ENCODE measurements at regions not wholly inside any gene's neighbourhood (a gene's known extent, or its start where the extent isn't known, plus 50 kb on each side); places are given as distances from the start of the nearest gene placed in this dataset.

DNA sequence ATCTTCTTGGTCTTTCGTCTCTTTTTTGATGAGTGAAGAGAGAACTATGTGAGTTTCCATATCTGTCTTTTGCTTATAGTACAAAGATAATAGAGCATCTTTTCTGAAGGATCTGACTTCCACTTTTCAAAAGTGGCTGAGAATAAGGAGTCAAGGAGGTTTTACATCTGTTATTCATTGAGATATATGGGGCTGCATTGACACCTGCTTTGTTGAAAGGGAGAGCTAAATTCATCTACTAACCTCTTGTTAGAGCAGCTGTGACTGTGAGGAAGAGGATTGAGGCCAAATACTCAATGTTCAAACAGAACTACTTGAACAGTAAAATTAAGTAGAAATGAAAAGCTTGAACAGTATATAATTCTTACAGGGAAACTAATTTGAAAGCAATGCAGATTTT is 130.2 kb upstream of the ATP2B1 start:
- H3K27ac ChIP-seq (ENCODE audit: low read depth, low read length), result no peak overlapping the region

DNA sequence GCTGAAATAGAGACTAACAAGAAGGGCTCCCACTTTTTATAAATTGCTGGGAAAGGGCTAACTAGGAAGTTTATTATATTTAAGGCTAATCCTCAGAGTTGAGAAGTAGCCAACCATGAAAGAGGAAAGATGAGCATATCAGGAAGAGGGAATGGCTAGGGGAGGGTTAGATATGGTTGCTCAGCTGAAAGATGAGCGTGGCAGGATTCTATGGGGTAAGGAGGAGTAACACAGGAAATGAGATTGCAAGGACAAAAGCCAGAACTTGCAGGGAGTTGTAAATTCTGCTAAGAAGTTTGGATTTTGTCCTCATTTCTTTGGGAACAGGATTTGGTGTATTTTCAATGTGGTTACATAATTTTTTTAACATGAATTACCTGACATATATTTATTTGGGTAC is 127.4 kb upstream of the ATP2B1 start:
- H3K4me1 ChIP-seq (ENCODE audit: control insufficient read depth, insufficient read depth, low read length), result no peaks in the 10 kb centered on the region
- no peak overlapping the region for H3K4me3 ChIP-seq (ENCODE audit: low read length)
- H3K9ac ChIP-seq (ENCODE audit: low read length), result no peak overlapping the region
- no peaks in the 10 kb centered on the region for H3K36me3 ChIP-seq (ENCODE audit: control insufficient read depth, insufficient read depth, low read length)
- no peak overlapping the region for H3K27ac ChIP-seq (ENCODE audit: low read depth, low read length)
- no peaks in the 10 kb centered on the region for H3K27me3 ChIP-seq (ENCODE audit: control insufficient read depth, insufficient read depth, low read length)

More for the DNA sequence above, 130.2 kb upstream of the ATP2B1 start:
- no peaks in the 10 kb centered on the region for H3K27me3 ChIP-seq (ENCODE audit: control insufficient read depth, insufficient read depth, low read length)
- H3K4me3 ChIP-seq (ENCODE audit: low read length), result no peak overlapping the region
- H3K4me1 ChIP-seq (ENCODE audit: control insufficient read depth, insufficient read depth, low read length), result no peaks in the 10 kb centered on the region
- H3K36me3 ChIP-seq (ENCODE audit: control insufficient read depth, insufficient read depth, low read length), result no peaks in the 10 kb centered on the region
- no peak overlapping the region for H3K9ac ChIP-seq (ENCODE audit: low read length)

DNA sequence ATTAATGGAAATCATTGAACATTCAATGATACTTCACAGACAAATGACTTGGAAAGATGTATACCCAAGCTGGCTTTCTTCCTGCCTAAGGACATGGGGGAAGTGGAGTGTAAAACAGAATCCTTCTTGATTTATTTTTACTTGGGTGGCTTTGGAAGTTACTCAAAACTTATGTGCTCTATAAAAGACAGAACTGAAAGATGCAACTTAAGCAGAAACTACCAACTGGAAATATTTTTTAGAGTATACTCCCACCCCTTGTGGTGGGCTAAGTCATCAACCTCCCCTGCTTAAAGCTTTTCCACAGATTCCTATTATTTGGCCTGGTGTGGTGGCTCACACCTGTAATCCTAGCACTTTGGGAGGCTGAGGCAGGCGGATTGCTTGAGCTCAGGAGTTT is 126.0 kb upstream of the ATP2B1 start:
- Histone ChIP-seq H3K4me3 (ENCODE audit: low read length) (no peak overlapping the region), H3K9ac (ENCODE audit: low read length) (no peak overlapping the region), H3K27me3 (ENCODE audit: control insufficient read depth, insufficient read depth, low read length) (no peaks in the 10 kb centered on the region), H3K4me1 (ENCODE audit: control insufficient read depth, insufficient read depth, low read length) (no peaks in the 10 kb centered on the region), H3K27ac (ENCODE audit: low read depth, low read length) (no peak overlapping the region), H3K36me3 (ENCODE audit: control insufficient read depth, insufficient read depth, low read length) (no peaks in the 10 kb centered on the region)

DNA sequence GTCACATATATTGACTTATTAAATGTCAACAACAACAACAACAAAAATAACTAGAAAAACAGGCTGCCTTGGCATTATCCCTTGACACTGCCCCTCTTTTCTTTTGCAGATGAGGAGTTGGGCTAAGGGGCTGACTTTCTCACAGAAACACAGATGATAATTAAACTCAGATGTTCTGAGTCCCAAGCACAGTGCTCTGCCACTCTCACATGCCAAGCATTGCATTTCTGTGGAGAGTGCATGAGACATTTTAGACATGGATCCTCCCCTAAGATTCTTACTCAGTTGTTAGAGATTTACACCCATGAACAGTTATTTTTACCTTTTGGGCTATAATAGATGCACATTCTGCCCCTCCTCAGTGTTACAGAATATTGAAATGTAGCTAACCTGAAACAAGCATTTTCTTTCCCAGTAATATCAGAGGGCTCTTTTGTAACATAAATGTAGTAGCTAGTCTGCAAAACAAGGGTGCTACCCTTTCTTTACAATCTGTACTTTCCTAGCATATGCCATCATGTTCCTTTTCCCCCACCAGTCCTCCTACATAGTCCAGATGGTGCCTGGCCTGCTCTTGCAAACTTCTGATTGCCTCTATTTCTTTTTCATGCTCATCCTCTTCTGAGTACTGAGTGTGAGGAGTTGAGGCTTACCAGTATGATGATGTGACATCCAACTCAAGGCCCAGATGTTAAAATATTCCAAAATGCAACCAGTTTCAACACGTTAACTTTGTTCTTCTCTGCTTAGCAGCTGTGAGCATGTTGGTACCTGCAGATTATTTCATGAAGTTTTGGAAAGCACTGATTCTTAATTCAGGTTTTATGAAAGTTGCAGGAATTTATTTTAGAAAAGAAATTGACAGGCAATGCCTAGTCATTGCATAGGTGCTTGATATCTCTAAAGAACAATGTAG is 125.0 kb upstream of the ATP2B1 start:
- Histone ChIP-seq H3K27ac (ENCODE audit: low read depth, low read length) (no peak overlapping the region), H3K36me3 (ENCODE audit: control insufficient read depth, insufficient read depth, low read length) (no peaks in the 10 kb centered on the region), H3K4me1 (ENCODE audit: control insufficient read depth, insufficient read depth, low read length) (no peaks in the 10 kb centered on the region), H3K27me3 (ENCODE audit: control insufficient read depth, insufficient read depth, low read length) (no peaks in the 10 kb centered on the region), H3K4me3 (ENCODE audit: low read length) (no peak overlapping the region), H3K9ac (ENCODE audit: low read length) (no peak overlapping the region)

DNA sequence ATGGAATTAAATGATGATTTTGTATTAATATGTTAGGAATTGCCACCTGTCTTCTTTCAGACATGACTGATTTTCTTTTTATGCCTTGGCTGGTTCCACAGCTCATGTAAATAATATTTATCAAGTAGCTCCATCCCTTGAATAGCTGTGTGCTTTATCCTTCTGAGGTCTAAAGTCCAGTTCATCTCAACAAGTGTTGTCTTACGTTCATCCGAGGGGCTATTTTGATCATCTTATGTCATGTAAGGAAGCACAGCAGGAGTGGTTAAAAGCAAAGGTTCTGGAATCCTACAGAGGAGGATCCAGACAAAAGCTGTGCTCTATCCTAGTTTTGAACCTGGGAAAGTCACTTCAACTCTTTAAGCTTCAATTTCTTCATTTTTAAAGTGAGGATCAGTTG is 123.7 kb upstream of the ATP2B1 start:
- no peak overlapping the region for H3K27ac ChIP-seq (ENCODE audit: low read depth, low read length)
- H3K4me1 ChIP-seq (ENCODE audit: control insufficient read depth, insufficient read depth, low read length), result no peaks in the 10 kb centered on the region
- no peak overlapping the region for H3K9ac ChIP-seq (ENCODE audit: low read length)
- H3K27me3 ChIP-seq (ENCODE audit: control insufficient read depth, insufficient read depth, low read length), result no peaks in the 10 kb centered on the region
- H3K36me3 ChIP-seq (ENCODE audit: control insufficient read depth, insufficient read depth, low read length), result no peaks in the 10 kb centered on the region
- no peak overlapping the region for H3K4me3 ChIP-seq (ENCODE audit: low read length)

DNA sequence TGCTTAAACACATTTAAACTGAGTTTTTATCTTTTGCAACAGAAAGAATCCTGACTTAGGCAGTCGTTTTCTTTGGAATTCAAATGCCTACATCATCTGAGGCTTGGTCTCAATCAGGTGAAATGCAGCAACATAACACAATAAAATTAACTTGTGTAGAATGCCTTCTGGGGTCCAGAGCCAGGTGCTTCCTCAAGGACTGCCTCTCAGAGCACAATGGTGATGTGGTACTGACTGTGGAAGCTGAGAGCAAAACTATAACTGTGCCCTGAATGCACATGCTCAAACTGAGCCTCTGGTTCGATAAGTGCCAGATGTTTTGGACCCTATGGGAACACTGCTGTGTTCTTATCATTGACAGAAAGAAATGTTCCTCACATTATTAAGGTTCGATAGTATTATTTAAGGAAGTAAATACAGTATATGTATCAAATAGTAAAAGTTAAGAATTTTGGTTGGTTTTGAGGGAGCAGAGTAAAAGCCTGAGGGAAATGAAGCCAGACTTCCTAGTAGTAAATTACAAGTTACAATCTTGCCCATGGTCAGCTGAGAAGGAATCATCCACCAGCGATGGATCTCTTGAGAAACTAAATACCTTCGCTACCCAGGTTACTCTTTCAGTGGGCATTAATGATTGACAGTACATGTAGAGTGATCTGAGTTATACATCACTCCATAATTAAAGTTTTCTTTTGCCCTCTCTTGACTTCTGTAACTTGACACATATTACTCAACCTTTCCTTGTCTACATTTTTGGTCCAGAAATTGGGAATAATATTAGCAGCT is 122.9 kb upstream of the ATP2B1 start:
- no peaks in the 10 kb centered on the region for H3K27me3 ChIP-seq (ENCODE audit: control insufficient read depth, insufficient read depth, low read length)
- H3K36me3 ChIP-seq (ENCODE audit: control insufficient read depth, insufficient read depth, low read length), result no peaks in the 10 kb centered on the region
- H3K27ac ChIP-seq (ENCODE audit: low read depth, low read length), result no peak overlapping the region
- no peak overlapping the region for H3K4me3 ChIP-seq (ENCODE audit: low read length)
- H3K9ac ChIP-seq (ENCODE audit: low read length), result no peak overlapping the region
- no peaks in the 10 kb centered on the region for H3K4me1 ChIP-seq (ENCODE audit: control insufficient read depth, insufficient read depth, low read length)

DNA sequence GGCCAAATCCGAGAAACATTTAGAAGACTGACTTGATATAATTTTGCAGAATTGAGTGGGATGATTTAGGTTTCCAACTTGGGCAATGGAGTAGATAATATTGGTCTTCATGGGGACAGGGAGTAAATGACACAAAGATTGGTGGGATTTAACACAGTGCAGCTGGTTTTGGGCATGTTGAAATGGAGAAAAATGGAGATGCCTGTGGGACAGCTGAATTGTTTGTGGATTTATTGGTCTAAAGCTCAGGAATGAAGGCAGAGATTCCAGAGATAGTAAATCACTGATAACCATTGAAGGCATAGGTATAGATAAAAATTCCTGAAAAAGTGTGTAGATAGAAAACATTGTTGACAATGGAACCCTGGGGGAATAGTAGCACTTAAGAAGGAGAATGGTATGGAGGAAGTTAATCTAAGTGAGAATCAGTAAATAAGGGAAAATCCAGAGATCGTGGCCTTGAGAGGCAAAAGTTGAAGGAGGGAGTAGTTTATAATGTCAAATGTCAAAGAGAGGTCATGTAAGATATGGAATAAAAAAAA is 120.9 kb upstream of the ATP2B1 start:
- Histone ChIP-seq H3K27ac (ENCODE audit: low read depth, low read length) (no peak overlapping the region), H3K4me3 (ENCODE audit: low read length) (no peak overlapping the region), H3K4me1 (ENCODE audit: control insufficient read depth, insufficient read depth, low read length) (no peaks in the 10 kb centered on the region), H3K36me3 (ENCODE audit: control insufficient read depth, insufficient read depth, low read length) (no peaks in the 10 kb centered on the region), H3K9ac (ENCODE audit: low read length) (no peak overlapping the region), H3K27me3 (ENCODE audit: control insufficient read depth, insufficient read depth, low read length) (no peaks in the 10 kb centered on the region)

DNA sequence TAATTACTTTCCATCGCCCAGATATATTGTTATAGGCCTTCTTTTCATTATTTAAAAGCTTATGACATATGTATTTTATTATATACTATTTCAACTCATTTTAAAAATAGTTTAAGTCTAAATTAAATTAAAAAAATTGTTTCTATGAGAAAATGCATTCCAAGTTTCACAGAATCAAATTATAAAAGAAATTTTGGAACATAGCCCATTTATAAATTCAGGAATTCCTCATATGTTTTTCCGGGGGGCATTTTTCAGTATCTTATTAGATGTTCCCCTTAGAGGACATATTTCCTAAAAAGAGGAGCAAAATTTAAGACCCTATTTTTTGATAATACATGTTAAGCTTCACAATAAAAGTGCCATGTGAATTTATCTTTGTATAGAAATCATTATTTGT is 119.9 kb upstream of the ATP2B1 start:
- H3K9ac ChIP-seq (ENCODE audit: low read length), result no peak overlapping the region
- H3K27me3 ChIP-seq (ENCODE audit: control insufficient read depth, insufficient read depth, low read length), result no peaks in the 10 kb centered on the region
- no peaks in the 10 kb centered on the region for H3K36me3 ChIP-seq (ENCODE audit: control insufficient read depth, insufficient read depth, low read length)
- no peaks in the 10 kb centered on the region for H3K4me1 ChIP-seq (ENCODE audit: control insufficient read depth, insufficient read depth, low read length)
- no peak overlapping the region for H3K27ac ChIP-seq (ENCODE audit: low read depth, low read length)
- no peak overlapping the region for H3K4me3 ChIP-seq (ENCODE audit: low read length)

DNA sequence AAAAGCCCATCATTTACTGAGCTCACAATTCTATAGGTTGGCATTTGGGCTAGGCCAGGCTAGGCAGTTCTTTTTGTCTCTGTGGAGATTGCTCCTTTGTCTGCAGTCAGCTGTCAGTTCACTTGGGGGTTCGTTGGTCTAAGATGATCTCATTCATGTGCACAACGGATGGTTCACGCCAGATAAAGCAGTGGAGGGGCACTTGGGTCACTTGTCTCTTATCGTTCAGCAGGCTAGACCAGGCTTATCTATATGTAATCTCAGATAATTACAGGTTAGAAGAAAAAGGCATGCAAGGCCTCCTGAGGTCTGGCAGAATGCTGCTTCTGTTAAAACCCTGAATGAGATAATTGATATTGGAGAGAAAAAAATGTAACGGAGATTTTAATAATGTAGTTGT is 119.0 kb upstream of the ATP2B1 start:
- Histone ChIP-seq H3K36me3 (ENCODE audit: control insufficient read depth, insufficient read depth, low read length) (no peaks in the 10 kb centered on the region), H3K4me1 (ENCODE audit: control insufficient read depth, insufficient read depth, low read length) (no peaks in the 10 kb centered on the region), H3K27ac (ENCODE audit: low read depth, low read length) (no peak overlapping the region), H3K27me3 (ENCODE audit: control insufficient read depth, insufficient read depth, low read length) (no peaks in the 10 kb centered on the region), H3K4me3 (ENCODE audit: low read length) (no peak overlapping the region), H3K9ac (ENCODE audit: low read length) (no peak overlapping the region)

DNA sequence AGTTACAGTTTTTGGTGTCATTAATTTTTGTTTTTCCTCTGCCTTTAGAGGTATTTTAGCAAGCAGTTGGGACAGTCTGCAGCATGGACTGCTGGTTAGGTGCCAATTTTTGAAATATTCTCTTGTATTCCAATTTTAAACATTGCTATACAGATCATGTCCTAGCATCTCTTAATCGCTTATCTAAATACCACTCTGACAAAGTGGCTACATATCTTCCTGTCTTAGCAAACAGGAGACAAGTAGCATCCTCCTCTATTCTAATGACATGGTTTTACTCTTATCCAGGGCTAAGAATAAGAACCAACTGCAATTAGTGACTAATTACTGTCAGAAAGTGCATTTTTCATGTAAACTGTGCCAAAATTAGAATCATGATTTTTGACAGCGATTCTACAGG is 117.8 kb upstream of the ATP2B1 start:
- H3K36me3 ChIP-seq (ENCODE audit: control insufficient read depth, insufficient read depth, low read length), result no peaks in the 10 kb centered on the region
- no peaks in the 10 kb centered on the region for H3K27me3 ChIP-seq (ENCODE audit: control insufficient read depth, insufficient read depth, low read length)
- no peaks in the 10 kb centered on the region for H3K4me1 ChIP-seq (ENCODE audit: control insufficient read depth, insufficient read depth, low read length)
- H3K4me3 ChIP-seq (ENCODE audit: low read length), result no peak overlapping the region
- H3K9ac ChIP-seq (ENCODE audit: low read length), result no peak overlapping the region
- H3K27ac ChIP-seq (ENCODE audit: low read depth, low read length), result no peak overlapping the region

DNA sequence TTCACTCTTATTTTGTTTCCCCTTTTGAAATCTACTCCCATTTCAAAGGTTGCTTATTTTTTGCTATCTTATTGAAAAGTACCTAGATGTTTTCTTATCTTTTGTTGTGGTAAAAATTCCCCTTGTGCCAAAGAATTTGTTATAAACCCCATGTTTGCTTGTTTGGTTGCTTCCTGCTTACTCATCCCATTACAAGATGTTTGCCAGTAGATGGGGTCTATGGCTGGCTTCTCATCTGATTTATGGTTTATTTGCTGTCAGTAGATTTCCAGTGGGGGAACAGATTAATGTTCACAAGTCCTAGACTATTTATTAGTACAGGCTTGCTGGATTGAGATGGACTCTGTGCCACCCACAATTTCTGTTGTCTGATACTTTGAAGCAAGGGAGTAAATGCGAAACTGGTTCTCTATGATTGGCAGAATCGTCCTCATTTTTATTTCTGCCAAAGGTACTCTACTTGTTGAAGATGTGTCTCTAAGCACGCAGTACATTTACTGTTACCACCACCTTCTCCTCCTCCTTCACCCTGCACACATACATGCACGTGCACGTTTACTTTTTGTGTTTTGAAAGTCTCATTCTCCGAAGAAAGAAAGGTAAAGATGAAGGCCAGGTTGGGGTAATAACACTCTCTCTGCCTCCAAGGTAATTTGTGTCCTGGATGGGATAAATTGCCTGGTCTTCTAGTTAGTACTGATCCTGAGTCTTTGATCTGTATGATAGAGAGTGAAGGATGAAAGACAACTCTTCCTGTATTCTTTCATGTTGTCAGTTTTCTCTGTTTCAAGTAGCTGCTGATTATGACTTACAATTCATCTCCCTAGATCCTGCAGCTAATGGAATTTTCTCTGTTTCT is 117.2 kb upstream of the ATP2B1 start:
- no peaks in the 10 kb centered on the region for H3K27me3 ChIP-seq (ENCODE audit: control insufficient read depth, insufficient read depth, low read length)
- H3K27ac ChIP-seq (ENCODE audit: low read depth, low read length), result no peak overlapping the region
- H3K4me1 ChIP-seq (ENCODE audit: control insufficient read depth, insufficient read depth, low read length), result no peaks in the 10 kb centered on the region
- no peaks in the 10 kb centered on the region for H3K36me3 ChIP-seq (ENCODE audit: control insufficient read depth, insufficient read depth, low read length)
- no peak overlapping the region for H3K4me3 ChIP-seq (ENCODE audit: low read length)
- H3K9ac ChIP-seq (ENCODE audit: low read length), result no peak overlapping the region

DNA sequence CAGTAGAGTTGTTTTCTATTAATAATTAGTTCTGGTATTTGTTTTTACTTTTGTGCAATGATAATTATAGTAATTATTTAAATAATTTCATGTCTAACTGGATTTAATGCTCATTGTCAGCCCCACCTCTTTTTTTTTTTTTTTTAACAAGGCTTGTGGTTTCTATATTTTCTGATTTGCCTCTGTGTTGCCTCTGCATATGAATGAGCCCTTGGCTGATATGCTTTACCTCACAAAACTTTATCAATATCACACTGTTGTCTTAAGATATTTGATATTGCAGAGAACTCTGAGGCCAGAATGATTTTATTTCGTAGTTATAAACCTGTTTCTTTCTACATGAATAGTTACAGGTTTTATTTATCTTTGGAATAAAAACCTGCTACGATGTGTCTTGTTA is 116.2 kb upstream of the ATP2B1 start:
- no peaks in the 10 kb centered on the region for H3K27me3 ChIP-seq (ENCODE audit: control insufficient read depth, insufficient read depth, low read length)
- no peak overlapping the region for H3K27ac ChIP-seq (ENCODE audit: low read depth, low read length)
- H3K36me3 ChIP-seq (ENCODE audit: control insufficient read depth, insufficient read depth, low read length), result no peaks in the 10 kb centered on the region
- H3K9ac ChIP-seq (ENCODE audit: low read length), result no peak overlapping the region
- H3K4me1 ChIP-seq (ENCODE audit: control insufficient read depth, insufficient read depth, low read length), result no peaks in the 10 kb centered on the region
- no peak overlapping the region for H3K4me3 ChIP-seq (ENCODE audit: low read length)
